Spleen (tissue), 11 donors: ENCODE measurements at regions not wholly inside any gene's neighbourhood (a gene's known extent, or its start where the extent isn't known, plus 50 kb on each side); places are given as distances from the start of the nearest gene placed in this dataset.

Experiments used
- DNase-seq: peaks from one replicate; pipeline ENCODE4 v3.0.0-alpha.2; 2020
- H3K27ac ChIP-seq, 8 donors: fragments of 200-600 bp; sonication (generic) in 7 of 8; 1 replicate in 4 of 8; 2 replicates in 4 of 8; pipeline versions ENCODE4 v1.5.0 to v1.8.0; 2016 to 2021; ENCODE audit warnings: inconsistent platforms in 4 of 8, mild to moderate bottlenecking in 4 of 8, moderate library complexity in 1 of 8
- H3K27me3 ChIP-seq, 7 donors: fragments of 200-600 bp; sonication (generic) in 6 of 7; replicated peaks in 1 of 7; 1 replicate in 4 of 7; 2 replicates in 3 of 7; pipeline versions ENCODE4 v1.5.0 to v1.8.0; 2016 to 2021; ENCODE audit warnings: inconsistent platforms in 3 of 7, mild to moderate bottlenecking in 1 of 7
- H3K36me3 ChIP-seq, 6 donors: fragments of 200-600 bp; sonication (generic) in 5 of 6; 1 replicate in 4 of 6; 2 replicates in 2 of 6; pipeline versions ENCODE4 v1.5.0 to v1.8.0; 2016 to 2021; ENCODE audit warnings: inconsistent platforms in 2 of 6
- H3K4me1 ChIP-seq, 6 donors: fragments of 200-600 bp; sonication (generic) in 5 of 6; 1 replicate in 3 of 6; 2 replicates in 3 of 6; pipeline versions ENCODE4 v1.5.0 to v1.8.0; 2016 to 2021; ENCODE audit warnings: inconsistent platforms in 3 of 6
- H3K4me3 ChIP-seq, 8 donors: fragments of 200-600 bp; sonication (generic) in 7 of 8; 1 replicate in 4 of 8; 2 replicates in 4 of 8; pipeline versions ENCODE4 v1.5.0 to v1.8.0; 2016 to 2021; ENCODE audit warnings: inconsistent platforms in 4 of 8, mild to moderate bottlenecking in 4 of 8, moderate library complexity in 2 of 8
- H3K9me3 ChIP-seq, 8 donors: fragments of 200-600 bp; sonication (generic) in 7 of 8; 1 replicate in 4 of 8; 2 replicates in 4 of 8; pipeline versions ENCODE4 v1.5.0 to v1.8.0; 2016 to 2021; ENCODE audit warnings: inconsistent platforms in 4 of 8
- CTCF ChIP-seq, 11 experiments: fragments of 200-600 bp in 7 of 11; fragments of 450-650 bp in 4 of 11; sonication (generic) in 4 of 11; IDR thresholded peaks in 8 of 11; conservative IDR thresholded peaks in 3 of 11; 1 replicate in 7 of 11; 2 replicates in 4 of 11; pipeline versions ENCODE4 v1.4.0 to v1.8.0; 2016 to 2021; ENCODE audit warnings: antibody characterized with exemption in 11 of 11, inconsistent platforms in 4 of 11, mild to moderate bottlenecking in 1 of 11
- POLR2A ChIP-seq, 3 donors: fragments of 450-650 bp; IDR thresholded peaks; one replicate each; pipeline ENCODE4 v1.5.1; 2017; ENCODE audit warnings: antibody characterized with exemption in 3 of 3, mild to moderate bottlenecking in 1 of 3
- POLR2AphosphoS5 ChIP-seq, 3 donors: sonication (generic); formaldehyde crosslinking; IDR thresholded peaks; one replicate each; pipeline ENCODE4 v1.5.1; 2017; ENCODE audit warnings: antibody characterized with exemption in 3 of 3
- WGBS, 5 donors: extraction: QIAGEN DNeasy Blood & Tissue Kit in 3 of 5; methylation state at CpG; one replicate each; pipeline versions ENCODE4 v1.1.5 to v1.1.7; 2013 to 2018; 5-methylcytosine and 5-hydroxymethylcytosine counted together
- intact Hi-C: fragments of 100-400 bp; cut with DNase I; formaldehyde crosslinking; loops from one replicate; pipeline ENCODE4 v1.15.0; 2023; ENCODE audit warnings: low total_unique reads
- donor health status: healthy with polysubstance abuse.
- donor health status: DM: no; HTN: no; CAD: no; lungs with moderate emphysema.
- donor health status: DM: no; HTN: no; CAD: no.
- donor health status: Bipolar disorder and iron deficiency.
- donor health status: healthy.
- donor health status: DM: no; HTN: no; CAD: no.
- donor health status: DM: yes; HTN: yes; CAD: no.

GRCh38 chr6:163945808-163946207 lies 531.3 kb downstream of the QKI start:
- peaks cover 0 to 23% (median 0%) of the 10 kb centered on the region in 7 donors for H3K27me3 ChIP-seq
- peaks cover 0 to 9% (median 0%) of the 10 kb centered on the region in 6 donors for H3K4me1 ChIP-seq
- H3K27ac ChIP-seq = no peak overlapping the region
- no peaks in the 10 kb centered on the region for H3K36me3 ChIP-seq
- intact Hi-C loops = no loop called here
- DNase-seq = peak; percentile 24
- H3K4me3 ChIP-seq = no peak overlapping the region
- 94 to 98% (median 97%) methylated on average over 7 of the region's 7 CpGs for WGBS, 5 donors
- no peak for TF ChIP-seq POLR2A (IDR thresholded peaks at IDR 0.05)
- no peak for TF ChIP-seq CTCF (IDR thresholded peaks at IDR 0.05 in 8 of 11, conservative IDR thresholded peaks at IDR 0.05 in 3 of 11)
- TF ChIP-seq POLR2AphosphoS5 (IDR thresholded peaks at IDR 0.05) = no peak
- no peaks in the 10 kb centered on the region for H3K9me3 ChIP-seq

GRCh38 chr6:163944897-163945296 lies 530.4 kb downstream of the QKI start:
- Histone ChIP-seq H3K27me3 (peaks cover 0 to 23% (median 0%) of the 10 kb centered on the region in 7 donors), H3K27ac (no peak overlapping the region), H3K4me1 (peaks cover 0 to 9% (median 0%) of the 10 kb centered on the region in 6 donors), H3K36me3 (no peaks in the 10 kb centered on the region), H3K4me3 (no peak overlapping the region), H3K9me3 (no peaks in the 10 kb centered on the region)
- TF ChIP-seq CTCF (IDR thresholded peaks at IDR 0.05 in 8 of 11, conservative IDR thresholded peaks at IDR 0.05 in 3 of 11) (no peak), POLR2A (IDR thresholded peaks at IDR 0.05) (no peak), POLR2AphosphoS5 (IDR thresholded peaks at IDR 0.05) (no peak)
- intact Hi-C loops = no loop called here
- DNase-seq = peak; percentile 66
- WGBS, 5 donors = 72 to 82% (median 82%) methylated on average over 11 of the region's 11 CpGs

- Histone ChIP-seq H3K4me1 (peaks cover 0 to 9% (median 0%) of the 10 kb centered on the region in 6 donors), H3K27me3 (peaks cover 0 to 23% (median 0%) of the 10 kb centered on the region in 7 donors), H3K9me3 (no peaks in the 10 kb centered on the region), H3K27ac (no peak overlapping the region), H3K36me3 (no peaks in the 10 kb centered on the region), H3K4me3 (no peak overlapping the region)
- intact Hi-C loops = no loop called here
- no peak for TF ChIP-seq CTCF (IDR thresholded peaks at IDR 0.05 in 8 of 11, conservative IDR thresholded peaks at IDR 0.05 in 3 of 11)
- TF ChIP-seq POLR2AphosphoS5 (IDR thresholded peaks at IDR 0.05) = no peak
- no peak for TF ChIP-seq POLR2A (IDR thresholded peaks at IDR 0.05)
- WGBS, 5 donors = 28 to 32% (median 29%) methylated on average over 16 of the region's 16 CpGs
- DNase-seq = peak; percentile 60
Measured at GRCh38 chr6:163943607-163944385, 529.3 kb downstream of the QKI start.

- Histone ChIP-seq H3K4me1 (peaks cover 0 to 9% (median 0%) of the 10 kb centered on the region in 6 donors), H3K4me3 (no peak overlapping the region), H3K27me3 (peaks cover 0 to 23% (median 0%) of the 10 kb centered on the region in 7 donors), H3K9me3 (no peaks in the 10 kb centered on the region), H3K27ac (no peak overlapping the region), H3K36me3 (no peaks in the 10 kb centered on the region)
- TF ChIP-seq CTCF (IDR thresholded peaks at IDR 0.05 in 8 of 11, conservative IDR thresholded peaks at IDR 0.05 in 3 of 11) = no peak
- TF ChIP-seq POLR2A (IDR thresholded peaks at IDR 0.05) = no peak
- TF ChIP-seq POLR2AphosphoS5 (IDR thresholded peaks at IDR 0.05) = no peak
- no peak for DNase-seq
- intact Hi-C loops = no loop called here
- WGBS, 5 donors = 43 to 55% (median 51%) methylated on average over 3 of the region's 3 CpGs
Measured at GRCh38 chr6:163942790-163943189, 528.3 kb downstream of the QKI start.
